GM10266 (cell line): ENCODE measurements at regions not wholly inside any gene's neighbourhood (a gene's known extent, or its start where the extent isn't known, plus 50 kb on each side); places are given as distances from the start of the nearest gene placed in this dataset.
"Not testable (repeated sequence)": the region's sequence is repeated elsewhere in the genome, so short reads cannot be mapped to it uniquely, and the experiment has no call there.

ENCODE experiments used
- DNase-seq: peaks from one replicate; pipeline ENCODE4 v3.0.0; 2012; ENCODE audit errors: extremely low spot score
- TF ChIP-seq, protein P1 (sequence below): IDR thresholded peaks from 2 replicates; pipeline ENCODE4 v1.5.1; 2012; ENCODE audit warnings: mild to moderate bottlenecking, low read depth; ENCODE audit not compliant: control insufficient read depth, insufficient read depth; ENCODE audit errors: missing control alignments

DNA sequence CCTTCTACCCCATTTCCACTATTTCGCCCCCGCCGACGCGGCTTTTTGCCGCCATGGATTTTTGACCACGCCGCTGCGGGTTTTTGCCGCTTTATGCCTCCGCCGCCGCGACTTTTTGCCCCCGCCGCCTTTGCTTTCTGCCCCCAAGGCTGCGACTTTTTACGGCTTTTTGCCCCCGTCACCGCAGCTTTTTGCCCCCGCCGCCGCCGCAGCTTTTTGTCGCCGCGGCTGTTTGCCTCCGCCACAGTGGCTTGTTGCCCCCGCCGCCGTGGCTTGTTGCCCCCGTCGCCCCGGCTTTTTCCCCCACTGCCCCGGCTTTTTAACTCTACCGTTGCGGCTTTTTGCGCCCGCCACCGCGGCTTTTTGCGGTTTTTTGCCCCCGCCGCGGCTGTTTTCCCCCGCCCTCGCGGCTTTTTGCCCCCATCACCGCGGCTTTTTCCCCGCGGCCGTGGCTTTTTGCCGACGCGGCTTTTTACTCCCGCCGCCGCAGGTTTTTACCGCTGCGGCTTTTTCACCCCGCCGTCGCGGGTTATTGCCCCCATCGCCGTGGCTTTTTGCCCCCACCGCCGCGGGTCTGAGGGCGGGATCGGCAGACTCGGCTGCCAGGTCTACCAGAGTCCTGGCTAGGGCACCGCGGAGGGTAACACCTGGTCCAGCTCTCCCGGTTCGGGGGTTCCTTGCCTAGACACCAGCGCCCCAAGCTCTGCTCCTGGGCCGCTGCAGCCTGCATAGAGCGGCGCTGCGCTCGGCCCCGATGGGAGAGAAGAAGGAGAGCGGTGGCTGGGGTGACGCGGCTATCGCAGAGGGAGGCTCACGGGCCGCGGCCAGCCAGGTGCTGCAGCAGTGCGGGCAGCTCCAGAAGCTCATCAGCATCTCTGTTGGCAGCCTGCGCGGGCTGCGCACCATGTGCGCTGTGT lies 562.7 kb upstream of the WSB1 start:
- TF ChIP-seq, protein P1, sequence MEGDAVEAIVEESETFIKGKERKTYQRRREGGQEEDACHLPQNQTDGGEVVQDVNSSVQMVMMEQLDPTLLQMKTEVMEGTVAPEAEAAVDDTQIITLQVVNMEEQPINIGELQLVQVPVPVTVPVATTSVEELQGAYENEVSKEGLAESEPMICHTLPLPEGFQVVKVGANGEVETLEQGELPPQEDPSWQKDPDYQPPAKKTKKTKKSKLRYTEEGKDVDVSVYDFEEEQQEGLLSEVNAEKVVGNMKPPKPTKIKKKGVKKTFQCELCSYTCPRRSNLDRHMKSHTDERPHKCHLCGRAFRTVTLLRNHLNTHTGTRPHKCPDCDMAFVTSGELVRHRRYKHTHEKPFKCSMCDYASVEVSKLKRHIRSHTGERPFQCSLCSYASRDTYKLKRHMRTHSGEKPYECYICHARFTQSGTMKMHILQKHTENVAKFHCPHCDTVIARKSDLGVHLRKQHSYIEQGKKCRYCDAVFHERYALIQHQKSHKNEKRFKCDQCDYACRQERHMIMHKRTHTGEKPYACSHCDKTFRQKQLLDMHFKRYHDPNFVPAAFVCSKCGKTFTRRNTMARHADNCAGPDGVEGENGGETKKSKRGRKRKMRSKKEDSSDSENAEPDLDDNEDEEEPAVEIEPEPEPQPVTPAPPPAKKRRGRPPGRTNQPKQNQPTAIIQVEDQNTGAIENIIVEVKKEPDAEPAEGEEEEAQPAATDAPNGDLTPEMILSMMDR, result no peak

DNA sequence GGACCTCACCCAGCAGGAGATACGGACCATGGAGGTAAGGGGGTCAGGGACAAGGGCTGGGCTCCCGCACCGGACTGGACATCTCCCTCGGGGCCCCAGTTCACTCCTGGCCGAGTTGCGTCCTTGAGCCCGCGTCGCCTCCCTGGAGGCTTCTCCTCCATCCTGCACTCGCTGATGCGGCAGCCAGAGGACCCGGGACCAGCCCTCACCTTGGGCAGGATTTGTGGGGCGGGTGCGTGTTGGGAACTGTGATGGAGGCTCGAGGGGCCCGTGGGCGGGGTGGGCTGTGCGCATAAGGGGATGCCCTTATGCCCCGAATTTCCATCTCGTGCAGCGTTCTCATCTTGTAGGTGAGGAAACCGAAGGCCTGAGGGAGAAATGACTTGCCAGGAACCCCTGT lies 562.0 kb upstream of the WSB1 start:
- DNase-seq, result not testable (repeated sequence)

More for the DNA sequence above, 562.7 kb upstream of the WSB1 start:
- no peak for DNase-seq

DNA sequence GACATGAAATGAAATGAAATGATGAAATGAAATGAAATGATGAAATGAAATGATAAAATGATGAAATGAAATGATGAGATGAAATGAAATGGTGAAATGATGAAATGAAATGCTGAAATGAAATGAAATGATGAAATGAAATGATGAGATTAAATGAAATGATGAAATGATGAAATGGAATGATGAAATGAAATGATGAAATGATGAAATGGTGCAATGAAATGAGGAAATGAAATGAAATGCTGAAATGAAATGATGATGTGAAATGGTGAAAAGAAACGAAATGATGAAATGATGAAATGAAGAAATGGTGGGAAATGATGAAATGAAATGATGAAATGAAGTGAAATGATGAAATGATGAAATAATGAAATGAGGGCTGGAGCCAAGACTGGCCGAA lies 559.1 kb upstream of the WSB1 start:
- DNase-seq, result not testable (repeated sequence)

DNA sequence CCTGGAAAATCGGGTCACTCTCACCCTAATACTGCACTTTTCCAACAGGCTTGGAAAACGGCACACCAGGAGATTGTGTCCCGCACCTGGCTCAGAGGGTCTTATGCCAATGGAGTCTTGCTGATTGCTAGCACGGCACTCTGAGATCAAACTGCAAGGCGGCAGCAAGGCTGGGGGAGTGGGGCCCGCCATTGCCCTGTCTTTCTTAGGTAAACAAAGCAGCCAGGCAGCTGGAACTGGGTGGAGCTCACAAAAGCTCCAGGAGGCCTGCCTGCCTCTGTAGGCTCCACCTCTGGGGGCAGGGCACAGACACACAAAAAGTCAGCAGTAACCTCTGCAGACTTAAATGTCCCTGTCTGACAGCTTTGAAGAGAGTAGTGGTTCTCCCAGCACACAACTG lies 557.9 kb upstream of the WSB1 start:
- not testable (repeated sequence) for DNase-seq

DNA sequence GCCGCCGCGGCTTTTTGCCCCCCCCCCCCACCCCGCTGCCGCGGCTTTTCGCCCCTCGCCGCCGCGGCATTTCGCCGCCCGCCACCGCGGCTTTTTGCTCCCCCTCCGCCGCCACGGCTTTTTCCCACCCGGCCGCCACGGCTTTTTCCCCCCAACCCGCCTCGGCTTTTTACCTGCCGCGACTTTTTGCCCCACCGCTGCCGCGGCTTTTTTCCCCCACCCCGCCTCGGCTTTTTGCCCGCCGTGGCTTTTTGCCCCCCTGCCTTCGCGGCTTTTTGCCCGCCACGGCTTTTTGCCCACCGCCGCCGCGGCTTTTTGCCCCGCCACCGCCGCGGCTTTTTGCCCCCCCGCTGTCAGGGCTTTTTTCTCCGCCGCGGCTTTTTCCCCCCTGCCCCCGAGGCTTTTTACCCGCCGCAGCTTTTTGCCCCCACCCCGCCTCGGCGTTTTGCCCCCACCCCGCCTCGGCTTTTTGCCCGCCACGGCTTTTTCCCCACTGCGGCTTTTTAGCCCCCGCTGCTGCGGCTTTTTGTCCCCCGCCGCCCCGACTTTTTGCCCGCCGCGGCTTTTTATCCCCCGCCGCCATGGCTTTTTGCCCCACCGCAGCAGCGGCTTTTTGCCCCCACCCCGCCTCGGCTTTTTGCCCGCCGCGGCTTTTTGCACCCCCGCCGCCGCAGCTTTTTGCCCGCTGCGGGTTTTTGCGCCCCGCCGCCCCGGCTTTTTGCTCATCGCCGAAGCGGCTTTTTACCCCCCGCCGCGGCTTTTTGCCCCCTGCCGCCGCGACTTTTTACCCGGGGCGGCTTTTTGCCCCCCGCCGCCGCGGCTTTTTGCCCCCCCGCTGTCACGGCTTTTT lies 527.8 kb upstream of the WSB1 start:
- TF ChIP-seq, protein P1, result no peak
- DNase-seq, result peak; percentile 1

DNA sequence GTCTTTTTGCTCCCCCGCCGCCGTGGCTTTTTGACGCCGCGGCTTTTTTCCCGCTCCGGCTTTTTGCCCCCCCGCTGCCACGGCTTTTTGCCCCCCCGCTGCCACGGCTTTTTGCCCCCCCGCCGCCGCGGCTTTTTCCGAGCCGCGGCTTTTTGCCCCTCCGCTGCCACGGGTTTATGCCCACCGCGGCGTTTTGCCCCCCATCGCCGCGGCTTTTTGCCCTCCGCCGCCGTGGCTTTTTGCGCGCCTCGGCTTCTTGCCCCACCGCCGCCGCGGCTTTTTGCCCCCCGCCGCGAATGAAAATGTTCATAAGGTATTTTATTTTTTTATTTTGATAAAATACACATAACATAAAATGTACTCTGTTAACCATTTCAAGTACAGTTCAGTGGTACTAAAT lies 527.2 kb upstream of the WSB1 start:
- TF ChIP-seq, protein P1, result no peak
- DNase-seq, result peak; percentile 1

DNA sequence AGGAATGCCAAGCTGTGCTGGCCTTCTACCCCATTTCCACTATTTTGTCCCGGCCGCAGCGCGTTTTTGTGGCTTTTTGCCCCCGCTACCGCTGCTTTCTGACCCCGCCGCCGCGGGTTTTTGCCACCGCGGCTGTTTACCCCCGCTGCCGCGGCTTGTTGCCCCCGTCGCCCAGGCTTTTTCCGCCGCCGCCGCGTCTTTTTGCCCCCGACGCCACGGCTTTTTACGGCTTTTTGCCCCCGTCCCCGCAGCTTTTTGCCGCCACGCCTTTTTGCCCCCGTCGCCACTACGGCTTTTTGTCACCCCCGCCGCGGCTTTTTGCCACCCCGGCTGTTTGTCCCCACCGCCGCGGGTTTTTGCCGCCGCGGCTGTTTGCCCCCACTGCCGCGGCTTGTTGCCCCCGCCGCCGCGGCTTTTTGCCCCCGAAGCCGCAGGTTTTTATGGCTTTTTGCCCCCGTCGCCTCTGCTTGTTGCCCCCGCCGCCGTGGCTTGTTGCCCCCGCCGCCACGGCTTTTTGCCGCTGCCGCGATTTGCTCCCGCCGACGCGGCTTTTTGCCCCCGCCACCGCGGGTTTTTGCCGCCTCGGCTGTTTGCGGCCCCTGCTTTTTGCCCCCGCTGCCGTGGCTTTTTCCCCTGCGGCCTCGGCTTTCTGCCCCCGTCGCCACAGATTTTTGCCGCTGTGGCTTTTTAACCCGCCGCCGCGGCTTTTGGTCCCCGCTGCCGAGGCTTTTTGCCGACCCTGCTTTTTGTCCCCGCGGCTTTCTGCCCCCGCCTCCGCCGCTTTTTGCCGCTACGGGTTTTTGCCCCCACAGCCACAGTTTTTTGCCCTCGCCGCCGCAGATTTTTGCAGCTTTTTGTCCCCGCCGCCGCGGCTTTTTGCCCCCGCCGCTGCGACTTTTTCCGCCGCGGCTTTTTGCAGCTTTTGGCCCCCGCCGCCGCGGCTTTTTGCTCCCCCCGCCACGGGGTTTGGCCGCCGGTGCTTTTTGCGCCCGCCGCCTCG lies 520.4 kb upstream of the WSB1 start:
- DNase-seq, result peak; percentile 2
- TF ChIP-seq, protein P1, result no peak
